LNCaP clone FGC (cell line): ENCODE measurements at regions not wholly inside any gene's neighbourhood (a gene's known extent, or its start where the extent isn't known, plus 50 kb on each side); places are given as distances from the start of the nearest gene placed in this dataset.

Source experiments
- DNase-seq: peaks from one replicate; pipeline ENCODE4 v3.0.0-alpha.2; 2011; ENCODE audit warnings: low read depth
- H3K4me3 ChIP-seq: 2 replicates; pipeline ENCODE4 v1.5.1; 2011; ENCODE audit warnings: mild to moderate bottlenecking, low read depth, low read length, control low read depth
- TF ChIP-seq, protein P1 (sequence below): IDR thresholded peaks from 2 replicates; pipeline ENCODE4 v1.5.1; 2012; ENCODE audit warnings: mild to moderate bottlenecking; ENCODE audit not compliant: control insufficient read depth, insufficient read depth; ENCODE audit errors: extremely low read depth

- H3K4me3 ChIP-seq = no peak overlapping the region
- DNase-seq = no peak
- TF ChIP-seq, protein P1, sequence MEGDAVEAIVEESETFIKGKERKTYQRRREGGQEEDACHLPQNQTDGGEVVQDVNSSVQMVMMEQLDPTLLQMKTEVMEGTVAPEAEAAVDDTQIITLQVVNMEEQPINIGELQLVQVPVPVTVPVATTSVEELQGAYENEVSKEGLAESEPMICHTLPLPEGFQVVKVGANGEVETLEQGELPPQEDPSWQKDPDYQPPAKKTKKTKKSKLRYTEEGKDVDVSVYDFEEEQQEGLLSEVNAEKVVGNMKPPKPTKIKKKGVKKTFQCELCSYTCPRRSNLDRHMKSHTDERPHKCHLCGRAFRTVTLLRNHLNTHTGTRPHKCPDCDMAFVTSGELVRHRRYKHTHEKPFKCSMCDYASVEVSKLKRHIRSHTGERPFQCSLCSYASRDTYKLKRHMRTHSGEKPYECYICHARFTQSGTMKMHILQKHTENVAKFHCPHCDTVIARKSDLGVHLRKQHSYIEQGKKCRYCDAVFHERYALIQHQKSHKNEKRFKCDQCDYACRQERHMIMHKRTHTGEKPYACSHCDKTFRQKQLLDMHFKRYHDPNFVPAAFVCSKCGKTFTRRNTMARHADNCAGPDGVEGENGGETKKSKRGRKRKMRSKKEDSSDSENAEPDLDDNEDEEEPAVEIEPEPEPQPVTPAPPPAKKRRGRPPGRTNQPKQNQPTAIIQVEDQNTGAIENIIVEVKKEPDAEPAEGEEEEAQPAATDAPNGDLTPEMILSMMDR = no peak
Measured at GRCh38 chr5:158108177-158108576, 249.2 kb upstream of the CLINT1 start.

- DNase-seq = no peak
- no peak overlapping the region for H3K4me3 ChIP-seq
- TF ChIP-seq, protein P1 = no peak
Measured at GRCh38 chr5:158100373-158100888, 241.5 kb upstream of the CLINT1 start.

DNA sequence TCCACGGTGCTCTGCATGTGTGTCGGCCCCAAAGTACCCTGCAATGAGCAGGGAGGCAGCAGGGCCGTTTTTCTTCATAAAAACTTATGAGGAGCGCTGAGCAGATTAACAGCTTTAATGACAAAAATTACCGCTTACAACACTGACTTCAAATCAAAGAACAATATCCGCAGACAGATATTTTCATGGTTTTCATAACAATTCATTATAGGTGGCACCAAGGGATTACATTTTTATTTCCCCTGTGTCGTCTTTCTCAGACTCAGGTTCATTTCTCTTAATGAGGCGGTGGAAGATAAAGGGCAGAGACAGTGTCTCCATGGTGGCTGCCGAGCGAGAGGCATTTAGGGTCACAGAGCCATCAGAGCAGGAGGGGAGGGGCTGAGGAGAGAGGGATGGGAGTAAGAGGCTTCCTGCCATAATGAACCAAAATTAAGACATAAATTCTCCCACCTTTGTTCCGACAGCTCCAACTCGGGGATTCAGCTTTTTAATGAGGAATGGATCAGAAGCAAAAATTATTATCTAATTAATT is 240.7 kb upstream of the CLINT1 start:
- DNase-seq = no peak
- no peak overlapping the region for H3K4me3 ChIP-seq
- TF ChIP-seq, protein P1 = no peak

GRCh38 chr5:158096835-158097234 is 237.9 kb upstream of the CLINT1 start:
- DNase-seq = no peak
- TF ChIP-seq, protein P1 = no peak
- H3K4me3 ChIP-seq = no peak overlapping the region

- TF ChIP-seq, protein P1 = no peak
- no peak for DNase-seq
- H3K4me3 ChIP-seq = no peak overlapping the region
Measured at GRCh38 chr5:158086856-158087255, 227.9 kb upstream of the CLINT1 start.

GRCh38 chr5:158084292-158084691 is 225.3 kb upstream of the CLINT1 start:
- no peak for DNase-seq

More at GRCh38 chr5:158084292-158084691, 225.3 kb upstream of the CLINT1 start:
- H3K4me3 ChIP-seq = no peak overlapping the region
- TF ChIP-seq, protein P1 = no peak
